LNCaP clone FGC (cell line): ENCODE measurements at regions not wholly inside any gene's neighbourhood (a gene's known extent, or its start where the extent isn't known, plus 50 kb on each side); places are given as distances from the start of the nearest gene placed in this dataset.
"Not testable (repeated sequence)": the region's sequence is repeated elsewhere in the genome, so short reads cannot be mapped to it uniquely, and the experiment has no call there.

Source experiments
- DNase-seq: peaks from one replicate; pipeline ENCODE4 v3.0.0-alpha.2; 2011; ENCODE audit warnings: low read depth
- H3K4me3 ChIP-seq: 2 replicates; pipeline ENCODE4 v1.5.1; 2011; ENCODE audit warnings: mild to moderate bottlenecking, low read depth, low read length, control low read depth
- TF ChIP-seq, protein P1 (sequence below): IDR thresholded peaks from 2 replicates; pipeline ENCODE4 v1.5.1; 2012; ENCODE audit warnings: mild to moderate bottlenecking; ENCODE audit not compliant: control insufficient read depth, insufficient read depth; ENCODE audit errors: extremely low read depth

DNA sequence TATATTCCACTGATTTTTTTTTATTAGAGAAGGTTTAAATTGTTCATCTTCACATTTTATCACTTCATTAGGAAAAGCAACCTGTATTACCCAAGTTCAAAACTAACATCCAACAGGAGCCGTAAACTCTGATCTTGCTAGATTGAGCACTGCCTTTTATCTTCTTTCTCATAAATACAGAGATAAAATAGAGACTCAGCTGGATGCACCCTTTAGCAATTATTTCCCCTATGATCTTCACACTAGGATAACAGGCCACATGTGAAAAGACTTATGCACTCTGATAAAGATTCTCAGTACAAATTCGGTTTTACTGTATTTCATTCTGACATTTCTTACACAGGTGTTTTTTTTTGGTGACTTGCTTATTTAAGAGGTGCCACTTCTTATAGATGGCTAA is 2438.2 kb upstream of the PCDH20 start:
- H3K4me3 ChIP-seq: no peak overlapping the region
- TF ChIP-seq, protein P1, sequence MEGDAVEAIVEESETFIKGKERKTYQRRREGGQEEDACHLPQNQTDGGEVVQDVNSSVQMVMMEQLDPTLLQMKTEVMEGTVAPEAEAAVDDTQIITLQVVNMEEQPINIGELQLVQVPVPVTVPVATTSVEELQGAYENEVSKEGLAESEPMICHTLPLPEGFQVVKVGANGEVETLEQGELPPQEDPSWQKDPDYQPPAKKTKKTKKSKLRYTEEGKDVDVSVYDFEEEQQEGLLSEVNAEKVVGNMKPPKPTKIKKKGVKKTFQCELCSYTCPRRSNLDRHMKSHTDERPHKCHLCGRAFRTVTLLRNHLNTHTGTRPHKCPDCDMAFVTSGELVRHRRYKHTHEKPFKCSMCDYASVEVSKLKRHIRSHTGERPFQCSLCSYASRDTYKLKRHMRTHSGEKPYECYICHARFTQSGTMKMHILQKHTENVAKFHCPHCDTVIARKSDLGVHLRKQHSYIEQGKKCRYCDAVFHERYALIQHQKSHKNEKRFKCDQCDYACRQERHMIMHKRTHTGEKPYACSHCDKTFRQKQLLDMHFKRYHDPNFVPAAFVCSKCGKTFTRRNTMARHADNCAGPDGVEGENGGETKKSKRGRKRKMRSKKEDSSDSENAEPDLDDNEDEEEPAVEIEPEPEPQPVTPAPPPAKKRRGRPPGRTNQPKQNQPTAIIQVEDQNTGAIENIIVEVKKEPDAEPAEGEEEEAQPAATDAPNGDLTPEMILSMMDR: no peak
- DNase-seq: no peak

DNA sequence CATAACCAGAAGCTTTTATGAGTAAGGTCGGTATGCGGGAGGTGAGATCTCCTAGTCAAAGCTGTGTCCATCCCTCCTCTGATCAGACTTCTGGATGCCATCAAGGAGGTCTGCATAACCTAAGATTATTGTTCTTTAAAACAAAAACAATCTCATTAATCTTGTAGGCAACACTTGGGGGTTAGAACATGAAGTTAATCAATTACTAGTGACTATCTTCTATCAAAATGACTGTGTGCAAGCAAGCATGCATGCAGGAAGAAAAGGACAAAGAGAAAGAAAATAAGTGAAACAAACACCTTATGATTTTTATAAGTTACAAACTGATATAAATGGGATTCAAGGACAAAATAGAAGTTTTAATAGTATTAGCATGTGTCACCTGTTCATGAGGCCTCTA is 2435.9 kb upstream of the PCDH20 start:
- H3K4me3 ChIP-seq: no peak overlapping the region
- TF ChIP-seq, protein P1: no peak
- no peak for DNase-seq

GRCh38 chr13:63843766-63844699 is 2428.4 kb upstream of the PCDH20 start:
- no peak overlapping the region for H3K4me3 ChIP-seq
- TF ChIP-seq, protein P1: no peak
- DNase-seq: no peak

DNA sequence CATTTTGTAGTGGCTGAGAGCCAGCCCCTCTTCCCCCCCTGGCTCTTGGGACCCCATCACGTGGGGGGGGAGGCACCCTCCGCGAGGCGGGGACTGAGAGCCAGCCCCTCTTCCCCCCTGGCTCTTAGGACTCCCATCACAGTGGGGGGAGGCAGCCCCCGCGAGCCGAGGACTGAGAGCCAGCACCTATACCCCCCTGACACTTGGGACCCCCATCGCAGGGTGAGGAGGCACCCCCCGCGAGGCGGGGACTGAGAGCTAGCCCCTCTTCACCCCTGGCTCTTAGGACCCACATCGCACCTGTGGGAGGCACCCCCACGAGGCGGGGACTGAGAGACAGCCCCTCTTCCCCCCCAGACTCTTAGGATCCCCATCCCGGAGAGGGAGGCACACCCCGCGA is 2426.5 kb upstream of the PCDH20 start:
- H3K4me3 ChIP-seq: no peak overlapping the region
- no peak for DNase-seq
- TF ChIP-seq, protein P1: no peak

GRCh38 chr13:63840551-63841421 is 2425.1 kb upstream of the PCDH20 start:
- no peak for DNase-seq
- H3K4me3 ChIP-seq: no peak overlapping the region
- TF ChIP-seq, protein P1: no peak

GRCh38 chr13:63838366-63839110 is 2422.9 kb upstream of the PCDH20 start:
- TF ChIP-seq, protein P1: no peak
- no peak for DNase-seq

GRCh38 chr13:63837701-63838100 is 2422.1 kb upstream of the PCDH20 start:
- DNase-seq, H3K4me3 ChIP-seq: not testable (repeated sequence)

More at GRCh38 chr13:63838366-63839110, 2422.9 kb upstream of the PCDH20 start:
- H3K4me3 ChIP-seq: no peak overlapping the region

DNA sequence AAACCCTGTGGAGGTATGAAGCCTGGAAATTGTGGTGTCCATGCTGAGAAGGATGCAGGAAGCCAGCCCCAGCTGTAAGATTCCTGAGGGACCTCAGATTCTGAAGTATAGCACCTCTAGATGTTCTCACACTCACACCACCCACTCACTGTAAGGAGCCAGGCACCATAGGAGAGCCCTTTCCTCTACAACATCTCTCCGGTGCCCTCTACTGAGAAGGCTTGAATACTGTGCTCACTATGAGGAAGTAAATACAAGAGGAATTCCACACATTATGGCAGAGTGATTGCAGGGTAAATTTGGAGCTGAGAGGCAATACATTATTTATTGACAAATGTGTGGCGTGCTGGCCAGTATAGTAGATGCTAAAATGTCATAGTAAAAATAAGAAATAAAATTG is 2414.0 kb upstream of the PCDH20 start:
- H3K4me3 ChIP-seq, DNase-seq: not testable (repeated sequence)

DNA sequence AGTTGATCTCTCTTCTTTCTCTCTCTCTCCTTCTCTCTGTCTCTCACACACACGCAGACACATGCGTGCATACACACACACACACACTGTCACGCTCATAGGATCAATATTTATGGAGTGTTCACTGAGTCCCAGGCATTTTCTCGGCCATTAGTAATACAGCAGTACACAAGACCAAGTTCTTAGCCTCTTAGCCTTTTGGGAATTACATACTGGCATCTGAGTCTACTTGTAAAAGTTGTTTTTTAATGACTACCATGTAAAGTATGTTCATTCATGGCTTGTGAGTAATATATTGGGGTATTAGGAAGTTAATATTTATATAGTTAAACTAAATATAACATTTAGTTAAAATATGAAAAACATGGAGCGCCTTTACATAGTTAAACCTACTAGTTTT is 2406.1 kb upstream of the PCDH20 start:
- not testable (repeated sequence) for DNase-seq, H3K4me3 ChIP-seq

DNA sequence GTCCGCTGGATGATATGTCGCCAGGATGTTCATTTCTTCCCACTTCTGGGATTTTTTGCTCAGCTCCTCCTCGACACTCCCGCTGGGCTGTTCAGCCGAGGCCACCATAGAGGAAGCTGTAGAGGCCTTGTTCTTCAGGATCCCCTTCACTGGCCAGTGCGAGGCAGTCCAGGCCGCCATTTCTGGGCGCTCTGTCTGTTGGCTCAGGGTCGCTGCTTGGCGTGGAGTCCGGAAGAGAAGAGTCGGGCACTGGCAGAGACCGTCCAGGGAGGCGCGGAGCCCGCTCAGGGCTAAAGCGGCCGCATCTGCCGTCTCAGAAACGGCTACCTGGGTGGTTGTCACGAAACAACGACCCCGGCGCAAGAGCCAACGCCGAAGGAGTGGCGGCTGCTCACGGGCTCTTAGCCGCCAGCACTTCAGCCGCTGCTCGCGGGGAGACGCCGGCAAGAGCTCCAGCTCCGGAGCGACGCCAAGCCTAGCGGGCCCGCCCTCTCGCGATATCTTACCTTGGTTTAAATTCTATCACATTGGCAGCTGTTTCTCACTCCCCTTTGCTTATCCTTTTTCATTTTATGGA is 2395.9 kb upstream of the PCDH20 start:
- not testable (repeated sequence) for DNase-seq, H3K4me3 ChIP-seq
